Stromal cell of bone marrow (primary cell): ENCODE measurements at regions not wholly inside any gene's neighbourhood (a gene's known extent, or its start where the extent isn't known, plus 50 kb on each side); places are given as distances from the start of the nearest gene placed in this dataset.
A peak's percentile ranks its signal among the peaks of the same experiment; 100 is the strongest.

Experiments used
- DNase-seq: peaks from one replicate; pipeline ENCODE4 v3.0.0-alpha.2; 2012; ENCODE audit warnings: low read depth

DNA sequence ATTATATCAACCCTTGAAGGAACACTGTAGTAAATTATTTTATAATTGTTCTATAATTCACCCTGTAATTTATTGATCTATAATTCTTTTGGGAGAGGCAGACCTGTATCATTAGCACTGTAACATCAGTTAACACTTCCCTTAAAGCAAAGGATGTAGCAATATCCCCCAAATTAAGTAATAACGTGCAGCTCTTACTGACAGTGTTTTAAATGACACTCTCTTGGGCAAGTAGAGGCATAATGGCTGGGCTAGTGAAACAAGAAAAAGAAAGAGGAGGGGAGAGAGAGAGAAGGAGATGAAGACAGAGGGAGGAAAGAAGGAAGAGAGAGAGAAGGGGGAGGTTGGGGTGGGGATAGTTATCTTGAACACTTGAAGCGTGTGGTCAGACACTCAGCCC lies 161.0 kb upstream of the RNF32 start:
- no peak for DNase-seq

DNA sequence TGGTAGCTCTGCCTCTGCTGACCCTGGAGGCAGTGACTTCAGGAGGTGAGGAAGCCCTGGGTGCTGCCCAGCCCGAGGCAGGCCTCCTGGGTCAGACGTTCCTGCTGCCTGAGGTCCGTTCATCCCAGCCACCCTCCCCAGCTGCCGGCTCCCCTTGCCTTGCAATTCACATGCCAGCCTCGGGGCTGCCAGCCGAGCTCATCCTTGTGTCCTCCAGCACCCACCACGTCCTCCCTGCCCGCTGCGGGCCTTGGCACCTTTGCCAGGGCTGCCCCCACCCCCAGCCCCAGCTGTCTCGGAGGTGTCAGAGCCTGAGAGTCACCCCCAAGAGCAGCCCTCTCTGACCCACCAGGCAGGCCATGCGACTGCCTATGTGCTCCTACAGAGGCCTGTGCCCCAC lies 162.1 kb upstream of the RNF32 start:
- no peak for DNase-seq

DNA sequence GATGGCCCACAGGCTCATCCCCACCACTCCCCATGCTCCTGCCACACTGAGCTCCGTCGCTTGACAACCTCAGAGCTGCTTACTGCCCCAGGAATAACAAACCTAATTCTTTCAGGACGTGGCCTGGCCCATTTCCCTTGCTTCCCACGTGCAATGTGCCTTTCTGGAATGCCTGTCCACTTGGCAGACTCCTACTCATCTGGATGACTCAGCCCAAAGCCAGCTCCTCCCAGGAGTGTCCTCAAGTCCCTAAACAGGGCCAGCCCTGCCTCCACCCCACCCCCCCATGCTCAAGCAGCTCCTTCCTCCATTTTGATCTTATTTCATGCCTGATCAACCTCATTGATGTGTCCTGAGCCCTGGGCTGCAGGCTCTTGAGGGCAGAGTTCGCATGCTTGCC lies 164.9 kb upstream of the RNF32 start:
- DNase-seq = peak; percentile 18

DNA sequence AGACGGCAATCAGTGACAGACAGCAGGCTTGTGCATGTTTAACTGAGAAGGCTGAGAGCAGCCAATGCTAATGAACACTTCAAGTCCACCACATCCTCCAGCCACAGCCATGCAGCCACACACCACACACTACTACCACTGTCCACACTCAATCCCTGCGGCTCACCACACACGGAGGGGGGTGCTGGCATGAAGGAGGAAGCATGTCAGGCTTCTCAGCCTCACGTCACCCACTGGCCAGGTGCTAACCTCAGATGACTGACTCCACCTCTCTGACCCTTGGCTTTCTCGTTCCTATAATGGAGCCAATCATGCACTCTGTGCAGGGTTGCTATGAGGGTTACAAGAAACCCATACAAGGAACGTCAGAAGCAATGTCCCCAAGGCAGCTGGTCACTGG lies 165.4 kb upstream of the RNF32 start:
- no peak for DNase-seq

DNA sequence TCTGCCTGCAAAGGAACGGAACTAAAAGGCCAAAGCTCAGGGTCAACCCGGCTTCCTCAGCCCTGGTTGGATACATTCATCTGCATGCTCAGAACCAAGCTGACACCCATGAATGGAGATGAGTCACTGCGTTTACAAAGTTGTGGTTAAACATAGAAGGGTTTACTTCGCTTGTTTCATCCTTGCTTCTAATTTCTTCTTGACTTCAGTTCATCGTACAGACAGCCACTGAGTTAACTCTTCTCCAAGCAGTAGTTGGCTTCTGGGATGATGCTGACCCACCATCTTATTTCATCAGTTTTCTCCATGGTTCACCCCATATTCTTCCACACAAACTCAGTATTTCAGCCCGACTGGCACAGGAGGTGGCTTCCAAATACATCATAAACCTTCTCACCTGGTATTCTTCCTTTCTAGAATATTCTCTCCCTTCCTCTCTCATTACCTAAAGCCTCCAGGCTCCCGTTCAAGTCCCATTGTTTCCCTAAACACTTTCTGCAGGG lies 166.3 kb upstream of the RNF32 start:
- DNase-seq = peak; percentile 26

DNA sequence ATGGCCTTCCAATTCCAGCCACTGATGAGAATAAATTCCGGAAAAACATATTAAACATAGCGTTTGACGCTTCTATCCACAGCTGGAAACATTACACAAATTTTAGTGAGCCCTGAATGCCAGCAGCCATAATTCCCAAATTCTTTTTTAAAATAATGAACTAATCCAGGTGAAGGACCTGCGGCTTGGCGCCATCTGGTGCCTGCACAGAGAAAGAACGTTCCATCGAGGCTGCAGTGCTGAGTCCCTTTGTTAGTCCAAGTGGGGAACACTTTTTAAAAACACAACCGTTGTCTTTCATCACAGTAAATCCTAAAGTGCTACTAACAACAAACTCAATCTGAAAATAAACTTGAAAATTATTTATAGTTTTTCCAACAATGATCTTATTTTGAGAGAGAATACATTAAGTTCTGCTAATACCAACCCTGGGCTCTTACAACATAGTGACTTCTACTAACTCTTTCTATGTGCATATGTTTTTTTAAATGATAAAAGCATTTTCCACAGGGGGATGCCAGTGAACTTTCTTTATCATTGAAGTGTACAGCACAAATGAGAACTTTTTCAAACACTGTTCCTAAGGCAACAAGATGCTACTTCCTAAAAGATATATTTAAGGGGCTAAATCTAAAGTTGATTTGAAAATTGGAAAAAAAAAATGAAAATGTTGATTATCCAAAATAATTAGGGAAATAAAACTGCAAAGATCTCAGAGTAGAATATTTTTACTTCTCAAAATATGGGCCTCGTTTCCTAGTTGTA lies 166.9 kb upstream of the RNF32 start:
- no peak for DNase-seq

DNA sequence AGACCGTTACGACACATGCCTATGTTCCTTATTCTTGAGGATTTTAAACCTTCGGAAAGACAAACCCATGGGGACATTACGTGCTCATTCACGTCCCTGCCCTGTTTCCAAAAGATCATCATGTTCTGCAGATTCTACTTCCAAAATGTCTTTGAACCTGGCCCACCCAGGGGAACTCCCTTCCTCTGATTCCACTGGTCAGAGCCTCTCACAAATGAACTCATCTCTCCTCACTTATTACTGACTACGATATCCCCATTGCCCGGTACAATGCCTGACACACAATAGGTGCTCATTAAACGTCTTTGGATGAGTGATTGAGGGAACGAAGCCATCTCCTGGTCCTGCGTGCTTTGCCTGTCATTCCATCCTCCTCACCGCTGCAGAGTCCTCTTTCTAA lies 168.3 kb upstream of the RNF32 start:
- DNase-seq = no peak

DNA sequence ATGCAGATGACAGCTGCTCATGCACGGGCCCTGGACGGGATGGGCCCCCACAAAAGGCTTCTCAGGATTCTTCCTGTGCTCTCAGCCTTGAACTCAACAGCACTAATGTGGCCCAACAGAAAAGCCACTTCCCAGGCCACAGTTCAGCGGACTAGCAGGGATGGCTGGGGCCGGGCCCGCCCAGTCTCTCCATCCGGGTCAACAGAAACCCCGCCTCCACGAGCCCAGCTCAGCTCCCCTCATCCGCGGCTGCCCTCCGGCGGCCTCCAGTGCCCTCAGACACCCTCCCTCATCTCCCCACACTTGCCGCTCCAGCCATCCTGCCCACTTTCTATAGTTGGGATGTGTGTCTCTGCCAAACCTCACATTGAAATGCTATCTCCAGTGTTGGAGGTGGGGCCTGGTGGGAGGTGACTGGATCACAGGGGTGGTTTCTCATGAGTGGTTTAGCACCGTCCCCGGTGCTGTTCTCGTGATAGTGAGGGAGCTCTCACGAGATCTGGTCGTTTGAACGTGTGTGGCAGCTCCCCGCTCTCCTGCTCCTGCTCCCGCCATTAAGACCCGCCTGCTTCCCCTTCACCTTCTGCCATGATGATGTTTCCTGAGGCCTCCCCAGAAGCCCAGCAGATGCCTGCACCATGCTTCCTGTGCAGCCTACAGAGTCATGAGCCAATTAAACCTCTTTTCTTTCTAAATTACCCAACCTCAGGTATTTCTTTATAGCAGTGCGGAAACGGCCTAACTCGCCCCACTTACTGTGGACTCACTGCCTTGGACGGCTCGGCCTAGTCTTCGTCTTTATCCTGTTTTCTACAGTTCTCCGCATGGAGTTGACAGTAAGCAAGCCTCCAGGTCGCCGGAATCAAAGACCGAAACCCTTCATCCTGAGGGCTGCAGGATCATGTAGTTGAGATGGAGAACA lies 169.9 kb upstream of the RNF32 start:
- DNase-seq = no peak

DNA sequence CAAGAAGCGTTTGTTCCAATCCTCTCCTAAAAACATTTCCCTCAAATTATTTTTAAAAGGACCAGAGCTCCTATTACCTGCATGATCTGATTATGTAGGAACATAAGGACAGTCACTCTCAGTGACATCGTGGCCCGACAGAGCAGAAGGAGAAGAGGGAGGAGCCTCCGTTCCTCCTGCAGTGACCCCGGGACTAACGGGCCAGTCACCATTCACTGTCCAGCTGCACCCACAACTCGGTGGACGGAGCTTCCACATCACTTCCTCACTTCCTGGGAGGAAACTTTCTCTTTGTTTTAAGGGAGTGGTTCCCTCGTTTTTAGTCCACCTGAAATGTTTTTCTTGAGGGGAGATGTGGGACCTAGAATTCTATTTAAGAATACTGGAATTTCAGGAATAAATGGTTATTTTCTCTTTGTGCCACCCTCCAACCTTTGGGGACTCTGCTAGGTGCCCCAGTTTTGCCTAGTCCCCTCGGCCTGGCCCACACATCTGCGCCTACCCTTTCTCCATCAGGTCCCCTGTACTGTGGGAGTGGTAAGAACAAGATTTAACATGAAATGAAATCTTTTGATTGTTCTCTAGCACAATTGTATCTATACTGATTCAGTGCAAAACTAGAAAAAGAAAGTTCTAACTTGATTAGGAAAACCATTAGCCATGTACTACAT lies 173.5 kb upstream of the RNF32 start:
- no peak for DNase-seq

DNA sequence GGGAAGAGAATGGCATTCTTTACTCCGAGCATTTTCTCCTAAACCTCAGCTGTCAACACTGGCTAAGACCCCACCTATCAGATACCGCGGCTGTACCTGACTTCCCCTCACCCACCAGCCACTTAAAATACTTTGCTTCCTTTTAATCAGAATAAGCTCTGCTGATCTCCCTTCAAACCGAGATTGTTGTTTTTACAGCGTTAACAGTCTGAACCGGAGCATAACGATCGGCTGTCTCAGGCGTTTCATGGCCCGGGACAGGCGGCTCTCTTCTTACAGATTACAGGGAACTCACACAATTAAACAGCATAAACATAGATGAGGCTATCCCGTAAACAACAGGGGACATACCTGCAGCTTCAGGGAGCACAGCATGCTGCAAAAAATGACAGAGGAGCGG lies 174.3 kb upstream of the RNF32 start:
- no peak for DNase-seq

DNA sequence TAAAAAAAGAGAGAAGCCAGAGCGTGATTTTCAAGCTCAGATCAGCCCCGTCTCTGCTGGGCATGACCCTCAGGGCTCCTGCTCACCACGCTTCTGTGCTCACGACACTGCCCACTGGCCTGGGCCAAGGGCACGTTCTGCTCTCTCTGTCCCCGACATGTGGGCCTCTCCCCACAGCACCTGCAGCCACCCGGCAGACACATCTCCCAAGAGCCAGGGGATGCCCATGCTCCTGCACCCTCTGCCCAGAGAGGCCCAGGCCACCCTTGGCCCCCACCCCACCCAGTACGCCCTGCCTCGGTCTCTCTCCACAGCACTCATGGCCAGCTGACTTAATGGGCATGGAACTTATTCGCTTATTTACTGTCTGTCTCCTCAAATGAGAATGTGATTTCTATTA lies 175.4 kb upstream of the RNF32 start:
- no peak for DNase-seq

DNA sequence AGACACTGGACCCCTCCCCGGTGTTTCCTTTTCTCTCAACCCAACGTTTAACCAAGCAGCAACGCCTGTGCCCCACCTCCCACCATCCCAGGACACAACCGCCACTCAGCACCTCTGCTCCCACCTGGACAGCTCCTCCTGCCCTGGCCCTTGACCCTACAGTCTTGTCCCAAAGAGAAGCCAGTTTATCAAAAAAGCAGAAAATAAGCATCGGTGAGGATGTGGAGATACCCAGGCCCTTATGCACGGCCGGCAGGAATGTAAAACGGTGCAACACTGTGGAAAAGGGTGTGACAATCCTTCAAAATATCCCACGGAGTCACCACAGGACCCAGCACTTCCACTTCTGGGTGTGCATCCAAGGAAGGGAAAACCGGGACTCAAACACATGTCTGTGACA lies 176.2 kb upstream of the RNF32 start:
- DNase-seq = no peak

DNA sequence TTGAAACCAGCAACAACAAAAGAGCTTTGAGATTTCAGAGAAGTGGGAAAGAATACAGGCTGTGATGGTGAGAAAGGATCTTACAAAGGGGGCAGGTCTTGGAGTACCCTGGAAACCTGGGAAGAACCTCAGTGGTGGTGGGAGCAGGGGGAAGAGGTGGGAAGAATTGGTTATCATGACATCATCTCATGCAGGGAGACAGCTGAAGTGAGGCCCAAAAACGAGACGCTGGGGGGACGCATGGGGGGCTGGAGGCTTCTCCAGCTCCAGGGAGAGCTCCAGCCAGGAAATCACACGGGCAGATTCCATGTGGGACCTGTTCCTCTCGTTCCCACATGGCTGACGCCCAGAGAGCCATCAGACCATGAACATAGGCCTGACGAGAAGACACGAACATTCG lies 177.3 kb upstream of the RNF32 start:
- DNase-seq = no peak

DNA sequence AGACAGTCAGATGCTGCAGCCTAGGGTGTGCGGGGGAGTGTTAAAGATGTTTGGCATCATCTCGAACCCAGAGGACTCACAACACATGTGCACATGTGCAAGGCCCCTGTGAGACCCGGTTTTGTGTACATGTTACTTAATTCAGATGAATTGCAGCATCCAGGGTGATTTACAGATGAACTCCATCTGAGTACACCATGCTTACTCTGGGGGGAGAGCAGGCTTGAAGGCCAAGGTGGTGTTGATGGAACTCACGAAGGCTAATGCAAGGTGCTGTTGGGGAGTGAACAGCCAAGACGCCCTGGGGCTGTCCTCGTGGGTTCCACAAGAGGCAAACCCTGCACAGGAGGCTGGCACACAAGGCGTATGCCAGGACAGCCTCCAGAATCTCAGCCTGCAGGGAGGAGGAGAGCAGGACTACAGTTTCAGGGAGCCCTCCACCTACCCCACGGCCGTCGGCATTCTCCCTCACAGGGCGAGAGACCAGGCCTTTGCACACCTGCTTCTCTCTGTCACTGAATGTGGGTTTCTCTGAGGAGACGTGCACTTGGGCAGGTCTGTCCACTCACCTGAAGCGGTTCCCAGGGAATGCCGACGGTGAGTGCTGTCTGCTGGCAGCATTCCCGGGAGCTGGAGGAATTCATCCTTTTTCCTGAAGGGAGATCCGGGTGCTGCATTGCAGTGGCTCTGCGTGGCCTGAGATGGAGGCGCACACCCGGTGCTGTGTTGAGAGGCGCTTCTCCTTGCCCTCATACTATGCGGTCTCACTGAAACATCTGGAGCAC lies 178.5 kb upstream of the RNF32 start:
- no peak for DNase-seq

DNA sequence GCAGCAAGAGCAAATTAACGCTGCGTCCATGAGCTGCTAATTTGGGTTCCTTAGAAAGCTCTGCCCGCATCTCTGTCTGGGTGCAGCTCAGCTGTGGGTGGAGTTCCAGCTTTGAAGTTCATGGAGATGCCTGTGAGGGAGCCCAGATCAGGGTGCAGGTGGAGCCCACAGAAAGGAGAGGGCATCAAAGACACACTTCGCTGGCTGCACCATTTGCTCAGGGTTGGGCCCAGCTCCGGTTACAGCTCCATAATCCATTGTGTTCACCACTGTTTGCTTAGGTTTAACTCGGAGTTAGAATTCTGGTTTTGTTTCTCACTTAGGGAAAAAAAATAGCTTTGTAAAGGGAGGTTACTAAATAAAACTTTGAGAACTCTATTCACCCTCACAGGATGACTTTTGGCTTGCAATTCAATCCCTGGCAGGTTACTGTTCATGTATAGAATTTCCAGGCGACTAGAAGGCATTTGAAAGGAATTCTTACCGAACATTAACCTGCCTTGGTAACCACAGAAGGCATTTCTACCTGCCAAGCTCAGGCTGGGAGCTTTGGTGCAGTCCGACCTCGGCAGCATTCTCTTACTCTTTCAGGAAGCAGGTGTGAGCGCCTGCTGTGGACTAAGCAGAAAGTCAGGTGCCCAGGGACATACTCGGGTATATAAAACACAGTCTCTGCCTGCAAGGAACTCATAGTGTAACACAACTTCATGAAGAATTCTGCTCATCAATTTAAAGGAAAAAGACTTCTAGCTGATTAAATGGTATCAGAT lies 179.5 kb upstream of the RNF32 start:
- no peak for DNase-seq

DNA sequence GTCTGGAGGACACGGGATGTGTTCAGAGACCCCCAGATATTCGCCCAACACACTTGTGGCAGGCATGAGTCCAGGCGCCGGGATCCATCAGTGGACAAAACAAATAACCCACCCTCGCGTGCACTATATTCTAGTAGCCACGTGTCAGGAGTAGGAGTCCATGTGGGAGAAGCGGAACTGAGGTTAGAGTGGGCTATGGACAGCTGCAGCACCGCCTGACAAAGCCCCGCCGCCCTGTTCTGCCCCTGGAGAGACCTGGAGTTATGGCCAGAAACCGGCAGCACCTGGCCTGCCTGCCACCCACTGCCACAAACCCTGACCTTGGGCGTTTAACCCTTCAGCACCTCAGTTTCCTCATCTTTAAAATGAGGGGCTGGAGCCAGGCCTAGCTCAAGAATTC lies 181.0 kb upstream of the RNF32 start:
- no peak for DNase-seq

DNA sequence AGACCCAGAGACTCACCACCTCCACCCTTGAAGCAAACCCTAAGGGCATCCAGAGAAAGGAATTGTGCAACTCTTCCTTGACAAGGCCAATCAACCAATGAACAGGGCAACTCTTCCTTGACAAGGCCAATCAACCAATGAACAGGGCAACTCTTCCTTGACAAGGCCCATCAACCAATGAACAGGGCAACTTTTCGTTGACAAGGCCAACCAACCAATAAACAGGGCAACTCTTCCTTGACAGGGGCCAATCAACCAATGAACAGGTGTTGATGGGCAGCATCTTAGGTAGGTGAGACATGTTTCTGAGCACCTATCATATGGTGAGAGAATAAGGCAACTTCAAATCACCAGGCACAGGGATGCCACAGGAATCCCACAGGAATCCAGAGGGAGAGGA lies 181.5 kb upstream of the RNF32 start:
- no peak for DNase-seq

DNA sequence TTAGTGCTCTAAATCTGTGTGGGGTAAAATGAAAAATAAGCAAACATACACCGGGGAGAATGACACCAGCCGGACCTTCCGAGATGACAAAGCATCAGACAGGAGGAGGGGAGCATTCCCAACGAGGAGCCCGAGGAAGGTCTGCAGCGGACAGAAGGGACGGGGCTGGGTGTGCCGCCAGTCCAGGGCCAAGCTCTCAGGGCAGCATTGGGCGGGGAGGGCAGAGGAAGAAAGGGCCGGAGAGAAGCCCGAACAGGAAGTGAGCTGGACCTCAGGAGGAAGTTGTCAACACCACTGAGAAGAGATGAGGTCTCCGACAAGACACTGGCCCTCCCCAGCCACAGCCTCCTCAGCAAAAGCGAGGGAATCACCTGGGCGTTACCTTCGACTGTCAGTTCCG lies 182.6 kb upstream of the RNF32 start:
- DNase-seq = no peak

DNA sequence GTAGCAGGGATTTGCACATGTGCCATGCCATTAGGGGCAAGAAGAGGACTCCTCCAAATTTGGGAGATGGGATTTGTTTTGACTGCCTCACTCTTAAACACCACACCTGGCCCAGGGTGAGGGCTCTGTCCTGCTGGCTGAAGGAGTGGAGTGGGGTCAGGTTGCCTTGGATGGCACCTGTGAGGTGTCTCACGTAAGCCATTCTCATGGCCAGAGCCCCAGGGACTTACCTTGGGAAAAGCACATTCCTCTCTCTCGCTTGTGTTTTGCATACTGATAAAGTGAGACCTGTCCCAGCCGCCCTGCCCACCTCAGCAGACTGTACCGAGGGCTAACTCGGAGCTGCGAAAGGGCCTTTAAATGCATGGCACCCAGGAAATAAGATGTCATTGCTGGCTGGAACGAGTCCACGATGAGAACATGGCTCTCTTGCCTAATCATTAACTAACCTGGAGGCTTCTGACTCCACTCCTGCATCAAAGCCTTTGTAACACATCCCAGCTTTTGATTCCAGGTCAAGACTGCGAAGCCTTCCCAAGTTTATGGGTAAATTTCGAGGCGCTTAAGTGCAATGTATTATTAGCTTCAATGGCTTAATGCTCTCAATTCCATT lies 184.0 kb upstream of the RNF32 start:
- no peak for DNase-seq

DNA sequence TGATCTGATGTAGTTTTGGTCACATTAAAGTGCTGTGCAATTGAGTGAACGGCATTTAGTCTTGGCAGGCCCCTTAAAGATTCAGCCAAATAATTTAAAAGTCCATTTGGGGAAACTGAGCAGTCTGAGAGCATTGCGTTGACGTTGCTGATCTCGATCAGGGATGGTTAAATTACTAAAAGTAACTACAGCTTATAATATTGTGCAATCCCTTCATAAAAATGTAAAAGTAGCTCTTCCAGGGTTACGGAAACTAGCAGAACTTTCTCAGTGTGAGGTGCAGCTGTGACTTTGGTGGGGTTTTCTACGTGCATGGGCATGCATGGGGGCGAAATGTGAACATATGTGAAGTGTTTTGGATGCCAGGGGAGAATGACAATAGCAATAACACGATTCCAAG lies 184.5 kb upstream of the RNF32 start:
- no peak for DNase-seq

DNA sequence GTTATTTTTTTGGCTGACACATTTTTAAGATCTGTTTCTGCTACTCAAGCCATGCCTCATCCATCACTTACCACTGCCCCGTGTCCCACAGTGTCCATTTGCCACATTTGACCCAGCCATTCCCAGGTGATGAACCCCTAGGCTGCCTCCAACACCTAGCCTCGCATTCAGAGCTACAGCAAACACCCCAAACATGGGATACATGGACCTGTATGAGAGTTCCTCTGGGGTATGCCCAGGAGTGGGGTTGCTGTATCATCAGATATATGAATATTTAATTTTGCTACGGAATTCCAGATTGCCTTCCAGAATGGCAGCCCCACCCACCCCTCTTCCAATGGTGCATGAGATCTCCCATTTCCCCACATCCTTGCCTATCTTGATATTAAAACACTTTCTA lies 190.1 kb upstream of the RNF32 start:
- DNase-seq = no peak
